NCI-H187 (cell line): ENCODE measurements at regions not wholly inside any gene's neighbourhood (a gene's known extent, or its start where the extent isn't known, plus 50 kb on each side); places are given as distances from the start of the nearest gene placed in this dataset.

Source experiments
- DNase-seq, 2 experiments: peaks; one replicate each; lab custom pipeline; 2025; lab: John Stamatoyannopoulos, UW

DNA sequence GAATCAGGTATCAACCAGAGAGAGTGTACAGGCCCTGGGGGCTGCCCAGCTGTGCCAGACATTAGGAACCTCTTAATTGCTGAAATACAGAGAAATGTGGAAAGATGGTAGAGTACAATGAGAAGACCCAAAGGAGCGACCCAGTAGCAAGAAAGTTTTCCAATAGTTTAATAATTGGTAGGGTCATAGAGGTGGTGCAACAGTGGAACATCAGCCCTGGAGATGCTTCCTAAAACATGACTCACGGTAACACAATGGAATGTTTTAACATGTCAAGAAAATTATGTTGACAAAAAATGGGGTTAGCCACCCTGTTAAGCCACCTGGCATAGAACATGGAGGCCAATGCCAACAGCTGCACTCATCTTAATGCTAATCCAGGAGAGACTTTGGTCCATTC lies 284.1 kb downstream of the ELAVL2 start:
- no peak for DNase-seq

DNA sequence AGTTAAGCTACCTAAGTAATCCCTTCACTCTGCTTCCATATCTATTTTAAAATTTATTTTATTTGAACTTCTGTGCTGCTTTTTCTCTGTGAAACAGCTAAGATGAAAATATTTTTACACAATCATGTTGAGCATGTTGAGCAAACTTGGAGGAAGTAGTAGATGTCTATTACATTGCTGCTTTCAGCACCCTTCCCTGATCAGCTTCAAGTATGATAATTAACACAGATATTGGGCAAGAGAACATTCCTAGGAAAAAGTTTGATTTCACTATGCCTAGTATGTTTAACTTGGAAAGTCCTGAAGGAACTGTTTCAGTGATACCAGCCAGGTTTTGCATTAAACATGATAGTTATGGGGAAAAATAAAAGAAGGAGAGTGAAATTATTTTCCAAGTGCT lies 283.6 kb downstream of the ELAVL2 start:
- DNase-seq = no peak

DNA sequence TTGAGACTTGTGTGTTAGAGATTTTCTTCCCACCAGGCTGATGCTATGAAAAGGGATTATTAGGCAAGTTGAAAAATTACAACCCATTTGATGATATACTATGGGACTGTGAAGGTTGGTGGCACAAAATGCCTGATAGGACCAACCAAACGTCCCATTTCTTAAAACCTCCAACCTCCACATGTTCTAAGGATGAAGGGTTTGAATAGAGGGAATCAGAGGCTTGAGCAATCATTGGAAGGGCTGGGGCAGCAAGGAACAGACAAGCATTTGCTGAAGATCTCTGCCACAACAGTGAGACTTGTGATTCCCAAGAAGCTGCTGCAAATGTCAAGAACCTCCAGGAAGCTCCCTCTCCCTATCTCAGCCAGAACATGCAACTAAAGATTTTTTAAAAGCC lies 283.1 kb downstream of the ELAVL2 start:
- no peak for DNase-seq

DNA sequence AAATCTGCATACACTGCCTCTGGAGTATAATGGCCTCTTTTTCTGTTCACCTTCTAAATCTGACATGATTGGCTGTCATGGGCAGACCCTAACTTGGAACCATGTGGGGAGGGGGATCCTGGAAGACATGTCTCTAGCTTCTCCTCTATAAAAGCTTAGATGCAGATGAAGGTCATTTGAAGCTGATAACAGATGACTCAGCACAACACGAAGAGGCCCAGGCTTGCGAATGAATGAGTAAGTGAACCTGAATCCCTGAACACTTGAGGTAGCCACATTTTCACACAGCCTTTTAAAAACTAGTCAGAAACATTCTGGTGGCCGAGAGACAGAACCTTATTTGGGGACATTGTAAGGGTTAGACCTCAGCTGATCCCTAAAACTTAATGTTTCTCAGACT lies 282.6 kb downstream of the ELAVL2 start:
- DNase-seq = no peak

DNA sequence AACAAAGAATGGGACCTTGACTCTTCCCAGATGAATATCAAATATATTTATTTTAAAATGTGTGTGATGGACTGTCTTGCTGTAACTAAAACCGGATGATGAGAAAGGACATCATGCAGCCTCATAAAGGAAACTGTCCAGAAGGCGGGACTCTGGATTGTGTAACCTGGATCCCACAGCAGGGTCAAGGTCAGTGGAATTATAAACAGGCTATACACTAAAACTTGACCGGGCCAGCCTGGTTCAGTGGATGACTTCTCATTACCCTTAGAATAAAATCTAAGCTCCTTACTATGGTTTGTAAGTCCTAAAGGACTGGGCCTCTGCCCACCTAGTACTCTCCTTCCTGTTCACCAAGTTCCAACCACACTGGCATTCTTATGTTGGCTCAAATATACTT lies 280.3 kb downstream of the ELAVL2 start:
- no peak for DNase-seq

DNA sequence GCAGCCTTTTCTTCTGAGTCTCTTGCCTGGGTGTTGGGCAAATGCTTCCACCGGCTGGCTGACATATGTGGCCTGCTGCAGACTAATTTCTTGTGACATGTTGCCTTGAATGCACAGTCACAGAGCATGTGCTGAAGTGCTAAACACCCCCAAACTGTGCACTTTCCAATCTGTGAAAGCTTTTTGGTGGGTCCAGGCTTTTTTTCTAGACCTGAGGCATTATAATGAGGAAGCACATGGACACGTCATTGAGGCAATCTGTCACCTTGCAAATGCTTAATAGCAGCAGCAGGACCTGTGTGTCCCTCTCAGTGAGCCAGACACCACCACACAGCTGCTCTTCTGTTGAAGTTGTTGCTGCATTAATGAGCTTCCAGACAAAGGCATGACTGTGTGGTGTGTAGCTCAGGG lies 274.7 kb downstream of the ELAVL2 start:
- no peak for DNase-seq

DNA sequence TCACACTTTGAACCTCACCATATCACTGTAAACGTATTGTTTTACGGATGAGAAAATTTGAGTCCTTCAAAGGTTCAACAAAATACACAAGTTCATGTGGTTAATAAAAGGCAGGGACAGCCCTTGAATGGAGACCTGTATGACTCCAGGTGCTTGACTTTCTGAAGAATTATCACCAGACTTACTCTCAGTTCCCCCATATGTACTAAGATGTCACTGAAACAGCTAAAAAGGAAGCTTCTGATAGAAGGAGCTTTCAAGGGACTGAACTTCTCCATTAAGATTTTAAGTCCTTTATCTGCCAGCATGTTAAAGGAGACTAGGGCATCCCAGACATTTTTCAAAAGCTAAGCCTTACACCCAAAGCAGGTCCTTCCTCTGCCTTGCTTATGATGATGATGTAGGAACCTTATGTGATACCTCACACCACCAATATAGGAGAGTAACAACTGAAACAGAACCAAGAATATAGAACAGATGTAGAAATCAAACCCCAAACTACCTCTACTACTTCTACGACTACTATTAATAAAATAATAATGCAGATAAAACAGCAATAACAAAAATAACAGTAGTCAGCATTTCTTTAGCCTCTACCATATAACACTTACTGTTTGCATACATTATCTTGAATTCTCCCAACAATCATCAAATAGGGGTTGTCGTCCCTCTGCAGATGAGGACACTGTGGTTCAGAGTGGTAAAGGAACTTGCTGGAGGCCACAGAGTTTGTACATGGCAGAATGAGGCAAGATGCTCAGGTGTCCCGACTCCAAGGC lies 273.9 kb downstream of the ELAVL2 start:
- no peak for DNase-seq

DNA sequence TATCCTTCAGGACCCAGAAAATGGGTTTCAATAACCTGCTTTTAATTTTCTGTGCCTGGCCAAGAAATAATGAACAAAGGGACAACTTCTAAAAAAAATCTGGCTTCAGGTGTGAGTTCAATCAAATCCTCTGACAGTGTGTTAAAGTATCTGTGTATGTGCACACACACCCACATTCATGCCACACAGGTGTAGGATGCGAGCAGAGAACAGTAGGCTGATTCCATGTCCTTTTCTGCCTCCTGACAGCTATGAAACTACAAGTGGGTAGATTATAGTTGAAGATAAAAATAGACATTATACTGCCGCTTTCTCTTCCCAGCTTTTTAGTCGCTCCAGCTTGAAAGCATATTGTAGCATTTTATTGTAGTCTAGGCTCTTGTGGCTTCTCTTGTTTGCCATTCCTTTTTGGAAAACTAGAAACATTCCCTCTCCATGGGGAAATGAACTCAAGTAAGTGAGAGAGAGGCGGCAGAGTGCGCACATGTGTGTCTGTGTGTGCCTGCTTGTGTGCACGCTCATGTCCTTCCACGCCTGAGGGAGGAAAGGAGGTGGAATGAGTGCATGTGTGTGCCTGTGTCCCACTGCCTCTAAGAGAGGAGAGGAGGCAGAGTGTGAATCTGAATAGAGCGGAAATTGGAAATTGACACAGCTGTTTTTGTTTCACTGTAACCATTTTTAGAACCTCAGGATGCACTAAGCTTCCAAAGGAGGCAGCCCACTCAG lies 273.0 kb downstream of the ELAVL2 start:
- no peak for DNase-seq

DNA sequence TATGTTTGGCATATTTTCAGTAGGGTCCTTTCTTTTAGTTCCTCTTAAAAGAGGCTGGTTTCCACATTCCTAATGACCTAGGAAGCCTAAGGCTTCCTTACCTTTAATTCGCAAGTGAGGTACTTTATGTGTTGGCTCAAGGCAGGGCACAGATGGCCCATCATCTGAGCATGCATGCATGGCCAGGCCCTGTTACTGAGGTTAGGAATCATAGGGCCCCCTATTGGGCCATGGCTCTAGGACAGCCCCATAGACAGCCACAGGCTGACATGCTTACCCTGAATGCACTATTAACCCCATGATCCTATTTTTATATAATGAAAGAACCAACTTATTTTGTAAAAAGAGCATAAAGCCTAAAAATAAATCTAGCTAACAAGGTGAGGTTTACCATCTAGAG lies 271.4 kb downstream of the ELAVL2 start:
- no peak for DNase-seq

DNA sequence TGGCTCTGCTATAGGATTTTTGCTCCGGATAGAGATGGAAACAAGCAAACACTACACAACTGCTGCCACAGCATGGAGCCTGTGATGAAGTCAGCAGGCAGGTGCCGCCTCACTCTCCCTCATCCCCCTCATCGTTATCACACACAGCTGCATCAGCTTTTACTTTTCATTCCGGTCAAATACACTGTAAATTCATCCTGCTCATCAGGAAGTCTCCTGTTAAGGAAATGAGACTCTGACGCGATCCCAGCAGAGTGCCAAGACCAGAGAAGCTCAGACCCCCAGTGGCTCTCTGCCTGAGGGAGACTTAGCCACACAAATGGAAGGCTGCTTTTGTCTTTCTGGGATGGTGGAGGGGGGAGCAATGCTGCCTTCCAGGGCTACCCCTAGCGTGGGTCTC lies 270.2 kb downstream of the ELAVL2 start:
- no peak for DNase-seq

DNA sequence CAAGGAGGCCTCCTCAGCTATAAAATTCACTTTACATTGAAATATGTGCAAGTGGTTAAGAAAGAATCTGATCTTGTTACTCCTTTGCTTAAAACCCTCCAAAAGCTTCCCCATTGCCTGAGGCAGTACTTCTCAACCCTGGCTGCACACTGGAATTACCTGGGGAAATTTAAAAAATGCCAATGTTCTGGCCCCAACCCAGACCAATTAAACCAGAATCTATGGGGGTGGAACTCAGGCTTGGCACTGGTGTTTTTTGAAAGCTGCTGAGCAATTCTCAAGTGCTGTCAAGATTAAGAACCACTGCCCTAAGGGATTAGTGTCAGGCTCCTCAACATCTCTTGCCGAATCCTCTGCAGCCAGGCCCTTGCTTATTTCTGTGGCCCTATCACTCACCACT lies 269.6 kb downstream of the ELAVL2 start:
- no peak for DNase-seq

DNA sequence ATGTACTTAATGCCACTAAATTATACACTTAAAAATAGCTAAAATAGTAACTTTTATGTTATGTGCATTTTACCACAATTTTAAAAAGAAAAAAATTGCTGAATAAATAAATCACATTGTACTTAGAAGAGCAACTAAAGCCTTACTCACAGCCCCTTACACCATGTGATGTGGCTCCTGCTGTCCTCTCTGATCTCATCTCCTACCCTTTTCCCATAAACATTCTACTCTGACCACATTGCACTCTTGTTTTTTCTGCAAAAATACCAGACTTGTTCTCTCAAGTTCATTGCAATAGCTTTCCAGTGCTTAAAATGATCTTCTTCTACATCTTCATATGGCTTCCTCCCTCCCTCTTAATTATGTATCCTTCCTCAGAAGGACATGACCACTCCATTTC lies 268.4 kb downstream of the ELAVL2 start:
- no peak for DNase-seq

DNA sequence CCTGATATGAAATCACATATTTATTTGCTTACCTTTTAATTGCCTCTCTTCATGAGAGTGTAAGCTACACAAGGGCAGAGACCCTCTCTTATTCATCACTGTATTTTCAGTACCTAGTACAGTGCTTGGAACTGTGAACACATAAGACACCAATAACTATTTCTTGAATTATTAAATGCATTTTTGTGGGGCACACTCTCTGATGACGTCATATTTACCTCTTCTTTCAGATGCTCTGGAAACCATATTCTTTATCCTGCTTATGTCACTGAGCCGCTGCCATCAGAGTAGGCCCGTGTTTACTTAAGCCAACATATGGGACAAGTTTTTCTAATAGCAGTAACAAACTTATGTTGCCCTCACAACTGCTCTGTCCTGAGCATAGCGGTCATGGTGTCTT lies 266.5 kb downstream of the ELAVL2 start:
- DNase-seq = no peak

DNA sequence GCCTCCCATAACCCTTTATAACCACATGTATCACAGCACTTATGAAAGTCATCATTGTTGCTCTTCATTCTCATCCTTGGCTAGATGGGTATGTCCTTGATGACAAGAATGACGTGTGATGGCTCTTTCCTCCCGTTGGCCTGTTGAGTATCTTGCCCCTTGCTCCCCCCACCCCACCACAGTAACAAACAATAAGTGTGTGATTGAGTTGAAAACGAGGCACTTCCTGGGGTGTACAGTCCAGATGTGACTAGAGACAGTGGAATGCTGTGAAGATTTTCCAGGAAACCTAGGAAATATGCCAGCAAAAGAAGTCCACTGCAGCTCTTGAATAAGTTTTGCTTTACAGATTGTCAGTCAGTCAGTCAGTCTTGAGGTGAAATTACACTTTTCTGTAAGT lies 262.5 kb downstream of the ELAVL2 start:
- no peak for DNase-seq

DNA sequence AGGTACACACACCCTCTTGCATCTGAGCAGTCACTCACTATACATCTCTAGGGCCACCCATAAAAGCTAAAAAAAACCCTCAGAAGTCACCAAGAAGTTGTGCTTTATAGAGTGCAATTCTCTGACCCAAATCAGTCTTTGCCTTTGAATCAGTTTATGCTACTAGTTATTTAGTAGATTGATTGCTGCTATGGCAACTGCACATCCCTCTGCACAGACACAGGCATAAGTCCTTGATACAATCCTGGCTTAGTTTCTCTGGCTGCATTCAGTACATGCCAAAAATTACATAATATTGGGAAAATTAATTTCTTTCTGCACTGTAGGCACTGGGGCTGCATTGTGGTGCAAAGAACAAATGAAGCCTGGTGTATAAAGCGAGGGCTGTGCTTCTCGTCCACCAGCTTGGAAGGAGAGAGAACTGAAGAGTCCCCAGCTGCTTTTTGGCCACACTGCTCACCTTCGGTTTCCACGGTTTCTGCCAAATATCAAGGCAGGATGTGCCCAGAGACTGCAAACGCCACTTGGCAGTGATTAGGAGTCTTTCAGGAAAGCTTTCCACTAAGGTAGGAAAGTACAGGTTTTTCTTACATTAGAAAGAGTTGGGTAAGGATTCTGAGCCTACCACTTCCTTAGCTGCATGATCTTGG lies 258.4 kb downstream of the ELAVL2 start:
- DNase-seq = no peak

DNA sequence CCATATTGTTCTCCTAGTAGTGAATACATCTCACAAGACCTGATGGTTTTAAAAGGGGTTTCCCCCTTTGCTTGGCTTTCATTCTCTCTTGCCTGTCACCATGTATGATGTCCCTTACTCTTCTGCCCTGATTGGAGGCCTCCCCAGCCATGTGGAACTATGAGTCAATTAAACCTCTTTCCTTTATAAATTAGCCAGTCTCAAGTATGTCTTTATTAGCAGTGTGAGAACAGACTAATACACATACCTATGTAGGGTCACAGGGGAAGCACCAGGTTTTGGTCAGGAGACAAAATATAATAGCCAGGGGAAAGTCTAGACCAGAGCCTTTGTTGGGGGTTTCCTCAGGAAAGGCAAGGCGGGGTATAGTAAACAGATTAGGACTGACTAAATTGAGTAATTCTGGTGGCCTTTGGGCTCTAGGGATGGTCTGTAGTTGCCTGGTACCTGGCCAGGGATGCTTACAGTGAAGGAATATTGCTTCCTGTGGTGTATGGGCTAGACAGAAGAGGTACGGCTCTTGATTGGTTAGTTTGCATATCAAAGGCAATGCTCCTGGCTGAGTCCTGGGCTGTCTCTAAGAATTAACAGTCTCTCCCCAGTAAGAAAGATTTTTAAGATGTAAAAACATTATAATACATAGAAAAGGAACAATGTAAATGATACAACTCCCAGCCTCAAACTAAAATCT lies 254.5 kb downstream of the ELAVL2 start:
- no peak for DNase-seq

DNA sequence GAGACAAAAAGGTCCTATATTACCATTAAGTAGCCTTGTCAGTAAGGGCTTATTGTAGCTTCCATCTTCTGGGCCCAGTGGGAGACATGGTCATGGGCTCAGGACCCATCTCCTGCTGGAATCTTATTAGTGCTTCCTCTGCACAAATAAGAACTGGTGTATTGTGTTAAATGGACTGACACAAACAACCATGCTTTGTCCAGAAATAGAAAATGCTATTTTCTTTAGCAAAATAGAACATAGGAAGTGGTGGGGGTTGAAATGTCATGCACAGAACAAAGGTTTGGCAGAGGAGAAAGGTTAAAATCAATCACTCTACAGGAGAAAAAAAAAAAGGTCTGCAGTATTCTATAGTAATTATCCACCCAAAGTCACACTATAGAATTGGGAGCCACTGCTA lies 252.2 kb downstream of the ELAVL2 start:
- no peak for DNase-seq

DNA sequence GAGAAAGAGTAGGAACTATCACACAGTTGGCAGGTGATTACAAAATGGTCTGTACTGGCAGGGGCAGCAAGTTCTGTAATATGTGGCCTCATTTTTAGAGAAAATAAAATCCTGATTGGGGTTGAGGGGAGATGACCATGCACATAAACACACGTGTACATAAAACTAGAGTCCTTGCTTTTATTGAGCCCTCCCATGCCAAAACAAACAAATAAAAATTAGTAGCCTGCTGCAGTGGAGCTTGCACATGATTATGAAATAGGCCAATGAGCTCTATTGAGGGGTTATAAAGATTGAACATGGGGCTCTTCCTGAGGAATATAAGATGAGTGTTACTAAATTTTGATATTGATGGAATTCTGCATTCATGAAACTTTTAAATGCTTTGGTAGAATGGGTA lies 248.4 kb downstream of the ELAVL2 start:
- no peak for DNase-seq

DNA sequence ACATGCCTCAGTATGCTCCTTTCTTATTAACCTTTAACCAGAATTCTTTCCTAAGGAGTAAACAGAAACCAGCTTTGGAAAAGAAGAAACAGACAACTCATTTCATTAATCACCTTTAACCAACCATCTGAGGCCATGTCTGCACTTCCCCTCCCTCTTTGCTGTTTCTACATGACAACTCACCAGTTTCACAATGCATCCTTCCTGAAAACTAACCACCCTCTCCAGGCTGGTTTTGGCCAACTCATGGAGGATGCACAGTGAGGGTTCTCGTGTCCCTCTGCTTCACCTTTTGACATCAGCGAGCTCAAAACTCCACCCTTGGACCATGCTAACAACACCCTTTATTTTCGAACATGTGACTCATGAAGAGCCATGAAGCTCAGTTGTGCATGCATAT lies 244.1 kb downstream of the ELAVL2 start:
- DNase-seq = no peak

DNA sequence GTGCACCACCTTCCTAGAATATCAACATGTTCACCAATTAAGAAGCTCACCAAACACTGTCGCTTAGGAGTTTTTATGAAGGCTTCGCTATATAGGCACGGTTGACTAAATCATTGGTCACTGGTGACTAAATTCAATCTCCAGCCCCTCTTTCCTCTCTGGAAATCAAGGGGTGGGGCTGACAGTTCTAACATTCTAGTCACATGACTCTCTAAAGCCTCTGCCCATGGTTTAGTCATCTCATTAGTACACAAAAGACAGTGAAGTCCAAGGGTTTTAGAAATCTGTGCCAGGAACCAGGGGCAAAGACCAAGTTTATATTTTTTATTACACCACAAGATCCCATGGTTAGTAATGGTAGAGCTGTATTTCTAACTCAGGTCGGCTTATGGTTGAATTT lies 243.2 kb downstream of the ELAVL2 start:
- no peak for DNase-seq

DNA sequence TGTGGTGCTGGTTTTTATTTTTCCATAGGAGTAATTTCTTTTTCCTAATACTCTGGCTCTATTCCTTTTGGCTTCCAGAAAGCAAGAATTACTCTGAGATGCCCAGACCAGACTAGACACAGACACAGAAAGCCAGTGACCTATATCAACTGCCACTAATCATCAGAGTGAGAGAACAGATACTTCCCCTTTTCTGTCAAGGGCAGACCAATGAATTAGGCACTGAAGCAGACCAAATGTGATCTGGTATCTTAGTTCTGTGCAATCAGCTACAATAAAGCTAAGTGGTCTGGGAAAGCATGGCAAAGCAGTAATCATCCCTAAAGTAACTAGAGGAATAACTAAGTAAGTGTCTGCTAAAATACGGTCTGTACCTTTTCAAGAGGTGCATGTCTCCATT lies 239.1 kb downstream of the ELAVL2 start:
- DNase-seq = no peak

DNA sequence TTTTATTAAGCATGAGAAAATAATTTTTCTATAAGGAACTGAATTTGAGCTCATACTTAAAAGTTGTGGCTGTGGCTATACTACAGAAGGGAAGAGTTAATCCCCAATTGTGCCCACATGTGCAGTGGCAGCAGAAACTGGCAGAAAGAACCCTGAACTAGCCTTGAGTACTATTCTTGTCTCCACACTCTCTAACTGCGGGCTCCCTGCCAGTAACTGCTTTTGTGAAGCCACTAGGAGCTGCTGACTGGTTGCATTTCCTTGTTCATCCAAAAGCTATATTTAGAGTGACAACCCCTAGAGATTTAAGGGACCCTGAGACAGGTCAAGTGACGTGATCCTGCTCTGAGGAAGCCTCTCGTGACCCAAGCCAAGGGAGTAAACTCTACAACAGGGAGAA lies 238.6 kb downstream of the ELAVL2 start:
- no peak for DNase-seq

DNA sequence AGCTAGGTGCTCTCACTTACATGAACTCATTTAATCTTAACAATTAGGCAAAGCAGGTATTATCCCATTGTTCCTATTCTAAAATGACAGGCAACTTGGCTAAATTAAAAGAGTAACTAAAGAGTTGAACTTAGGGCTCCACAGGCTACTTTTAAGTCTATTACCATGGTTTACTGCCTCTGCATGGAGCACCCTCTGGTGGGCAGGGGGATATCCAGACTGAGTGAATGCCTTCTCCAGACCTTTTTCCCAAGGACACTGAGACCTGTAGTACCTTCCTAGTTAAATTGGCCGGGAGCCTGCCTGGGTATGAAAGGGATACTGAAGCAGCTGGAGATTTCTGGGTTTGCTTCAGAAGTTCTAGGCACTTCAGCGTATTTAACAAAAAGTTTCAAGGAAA lies 238.1 kb downstream of the ELAVL2 start:
- DNase-seq = no peak
